GM19025 (cell line): ENCODE measurements at regions not wholly inside any gene's neighbourhood (a gene's known extent, or its start where the extent isn't known, plus 50 kb on each side); places are given as distances from the start of the nearest gene placed in this dataset.
"Not testable (repeated sequence)": the region's sequence is repeated elsewhere in the genome, so short reads cannot be mapped to it uniquely, and the experiment has no call there.

Experiments used
- ATAC-seq: cut with Tn5 transposase; IDR thresholded peaks from one replicate; pipeline ENCODE4 v1.9.1; 2021; ENCODE audit warnings: mild to moderate bottlenecking, low read depth, moderate library complexity; ENCODE audit not compliant: unreplicated experiment

- no peak for ATAC-seq
These were observed 61.9 kb upstream of the MAGI2 start for GRCh38 chr7:79515358-79515757.

- ATAC-seq, result no peak
These were observed 59.8 kb upstream of the MAGI2 start for GRCh38 chr7:79513261-79513660.

DNA sequence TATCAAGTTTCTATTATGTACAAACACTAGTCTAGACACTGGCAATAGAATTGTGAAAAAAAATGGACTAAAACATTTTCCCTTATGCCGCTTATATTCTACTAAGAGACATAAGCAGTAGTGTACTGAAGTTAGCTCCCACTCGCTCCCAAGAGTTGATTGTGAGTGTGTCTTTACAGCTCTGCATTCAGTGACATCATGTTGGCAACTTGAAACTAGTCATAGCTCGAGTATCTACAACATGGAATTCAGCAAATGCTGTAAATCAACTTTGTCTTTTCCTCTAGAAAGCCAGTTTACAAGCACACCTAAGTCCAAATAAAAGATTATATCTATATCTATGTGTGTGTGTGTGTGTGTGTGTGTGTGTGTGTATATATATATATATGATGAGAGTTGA lies 58.8 kb upstream of the MAGI2 start:
- no peak for ATAC-seq

GRCh38 chr7:79511056-79511455 lies 57.6 kb upstream of the MAGI2 start:
- not testable (repeated sequence) for ATAC-seq

- no peak for ATAC-seq
These were observed 53.7 kb upstream of the MAGI2 start for GRCh38 chr7:79507131-79507530.

GRCh38 chr7:79506481-79506880 lies 53.0 kb upstream of the MAGI2 start:
- ATAC-seq, result no peak

DNA sequence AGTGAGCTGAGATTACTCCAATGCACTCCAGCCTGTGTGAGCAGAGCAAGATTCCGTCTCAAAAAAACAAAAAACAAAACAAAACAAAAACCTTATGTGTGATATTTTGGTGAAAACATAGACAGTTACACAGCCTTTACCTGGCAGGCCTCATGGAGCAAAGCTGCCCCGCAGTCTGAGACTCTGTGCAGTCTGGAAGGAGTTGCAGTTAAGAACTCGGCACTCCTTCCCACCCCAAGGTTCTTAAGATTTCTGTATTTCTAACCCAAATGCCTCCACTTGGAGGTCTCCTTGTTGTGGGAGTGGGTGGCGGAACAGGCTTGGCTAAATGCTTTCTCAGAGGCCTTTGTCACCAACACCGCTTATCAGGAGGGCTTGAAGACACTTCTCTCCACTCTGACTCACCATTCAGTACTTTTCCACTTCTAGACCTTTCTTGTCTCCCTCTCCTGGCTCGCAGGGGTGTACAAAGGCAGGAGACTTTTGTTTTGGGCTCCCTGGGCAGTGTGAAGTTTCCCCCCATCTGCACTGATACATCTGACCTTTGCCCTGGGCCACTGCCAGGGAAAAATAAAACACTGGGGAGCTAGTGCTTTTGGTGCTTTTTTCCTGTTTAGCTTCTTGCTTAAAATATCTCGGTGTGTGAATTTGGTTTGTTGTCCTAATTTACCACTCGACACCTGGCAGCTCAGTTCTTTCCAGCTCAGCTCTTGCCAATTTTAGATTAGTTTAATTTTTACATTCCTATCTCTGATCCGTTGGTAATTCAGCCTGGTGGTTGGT lies 51.3 kb upstream of the MAGI2 start:
- no peak for ATAC-seq
